WTC11 (cell line): ENCODE measurements at regions not wholly inside any gene's neighbourhood (a gene's known extent, or its start where the extent isn't known, plus 50 kb on each side); places are given as distances from the start of the nearest gene placed in this dataset.

Experiments used
- ATAC-seq: fragments of 200-7000 bp; cut with Tn5 transposase; 2 replicates; pipeline ENCODE4 v1.10.0; 2021; ENCODE audit warnings: mild to moderate bottlenecking, moderate library complexity
- CTCF ChIA-PET: fragments of 300-600 bp; sonication (Branson Sonifier 250); formaldehyde crosslinking; loops from one replicate; lab custom pipeline; 2021; ENCODE audit warnings: antibody characterized with exemption; lab: Charles Lee
- POLR2A ChIA-PET: fragments of 350-600 bp; sonication (Branson Sonifier 250); formaldehyde crosslinking; loops from one replicate; lab custom pipeline; 2021; ENCODE audit warnings: antibody characterized with exemption; lab: Charles Lee
- DNase-seq: peaks from one replicate; pipeline ENCODE4 v3.0.0; 2021; ENCODE audit warnings: low spot score
- H3K27ac Mint-ChIP-seq: 2 replicates; pipeline ENCODE4 v1.8.0; 2021; ENCODE audit warnings: mixed read lengths
- H3K27me3 Mint-ChIP-seq: 2 replicates; pipeline ENCODE4 v1.8.0; 2021; ENCODE audit warnings: low read depth, mild to moderate bottlenecking, moderate library complexity, mixed read lengths
- H3K36me3 Mint-ChIP-seq: 2 replicates; pipeline ENCODE4 v1.8.0; 2021; ENCODE audit warnings: mixed read lengths
- H3K4me1 Mint-ChIP-seq: 2 replicates; pipeline ENCODE4 v1.8.0; 2022; ENCODE audit warnings: mixed read lengths
- H3K4me3 Mint-ChIP-seq: 2 replicates; pipeline ENCODE4 v1.8.0; 2021; ENCODE audit warnings: mild to moderate bottlenecking, moderate library complexity, mixed read lengths
- H3K9me3 Mint-ChIP-seq: 2 replicates; pipeline ENCODE4 v1.8.0; 2021; ENCODE audit warnings: mixed read lengths
- CBFB ChIP-seq: sonication (generic); formaldehyde crosslinking; IDR thresholded peaks from 2 replicates; pipeline ENCODE4 v1.8.1; 2022; ENCODE audit warnings: mild to moderate bottlenecking, low read depth, missing genetic modification reagents
- CREB1 ChIP-seq: sonication (generic); formaldehyde crosslinking; IDR thresholded peaks from 2 replicates; pipeline ENCODE4 v1.8.0; 2023; ENCODE audit warnings: mild to moderate bottlenecking, missing genetic modification reagents
- ELF4 ChIP-seq: sonication (generic); formaldehyde crosslinking; IDR thresholded peaks from 2 replicates; pipeline ENCODE4 v1.8.1; 2022; ENCODE audit warnings: low read depth, mild to moderate bottlenecking, moderate library complexity, missing genetic modification reagents
- JAZF1 ChIP-seq: fragments of 250-450 bp; sonication (Bioruptor Pico); IDR thresholded peaks from 2 replicates; pipeline ENCODE4 v1.9.0; 2021; ENCODE audit warnings: moderate library complexity, mild to moderate bottlenecking, inconsistent platforms
- RELA ChIP-seq: sonication (generic); formaldehyde crosslinking; IDR thresholded peaks from 2 replicates; pipeline ENCODE4 v1.8.1; 2022; ENCODE audit warnings: missing genetic modification reagents, mild to moderate bottlenecking, borderline replicate concordance
- ZNF317 ChIP-seq: sonication (generic); formaldehyde crosslinking; IDR thresholded peaks from 2 replicates; pipeline ENCODE4 v1.8.1; 2023; ENCODE audit warnings: low read depth, mild to moderate bottlenecking, moderate library complexity, missing genetic modification reagents, borderline replicate concordance
- TF ChIP-seq, protein P1 (sequence below): fragments of 250-450 bp; sonication (Bioruptor Pico); IDR thresholded peaks from 2 replicates; pipeline ENCODE4 v2.1.2; 2022; ENCODE audit warnings: mild to moderate bottlenecking, moderate library complexity
- TF ChIP-seq, protein P2 (sequence below): sonication (generic); formaldehyde crosslinking; IDR thresholded peaks from 2 replicates; pipeline ENCODE4 v1.8.0; 2023; ENCODE audit warnings: mild to moderate bottlenecking, missing genetic modification reagents
- TF ChIP-seq, protein P3 (sequence below): sonication (generic); formaldehyde crosslinking; IDR thresholded peaks from 2 replicates; pipeline ENCODE4 v1.8.1; 2023; ENCODE audit warnings: mild to moderate bottlenecking, missing genetic modification reagents, moderate library complexity
- TF ChIP-seq, protein P4 (sequence below): sonication (generic); formaldehyde crosslinking; IDR thresholded peaks from 2 replicates; pipeline ENCODE4 v1.8.1; 2022; ENCODE audit warnings: low read depth, mild to moderate bottlenecking, moderate library complexity, missing genetic modification reagents, borderline replicate concordance
- TF ChIP-seq, protein P5 (sequence below): sonication (generic); formaldehyde crosslinking; IDR thresholded peaks from 2 replicates; pipeline ENCODE4 v1.8.1; 2022; ENCODE audit warnings: mild to moderate bottlenecking, moderate library complexity, missing genetic modification reagents
- TF ChIP-seq, protein P6 (sequence below): sonication (generic); formaldehyde crosslinking; IDR thresholded peaks from 2 replicates; pipeline ENCODE4 v1.8.0; 2022; ENCODE audit warnings: mild to moderate bottlenecking, missing genetic modification reagents
- TF ChIP-seq, protein P7 (sequence below): sonication (generic); formaldehyde crosslinking; conservative IDR thresholded peaks from 2 replicates; pipeline ENCODE4 v1.8.1; 2023; ENCODE audit warnings: mild to moderate bottlenecking, low read depth, missing genetic modification reagents, moderate library complexity
- TF ChIP-seq, protein P8 (sequence below): fragments of 250-450 bp; sonication (Bioruptor Pico); IDR thresholded peaks from 2 replicates; pipeline ENCODE4 v1.9.0; 2021; ENCODE audit warnings: mild to moderate bottlenecking
- TF ChIP-seq, protein P9 (sequence below): sonication (generic); formaldehyde crosslinking; IDR thresholded peaks from 2 replicates; pipeline ENCODE4 v1.8.1; 2023; ENCODE audit warnings: mild to moderate bottlenecking, moderate library complexity, missing genetic modification reagents

DNA sequence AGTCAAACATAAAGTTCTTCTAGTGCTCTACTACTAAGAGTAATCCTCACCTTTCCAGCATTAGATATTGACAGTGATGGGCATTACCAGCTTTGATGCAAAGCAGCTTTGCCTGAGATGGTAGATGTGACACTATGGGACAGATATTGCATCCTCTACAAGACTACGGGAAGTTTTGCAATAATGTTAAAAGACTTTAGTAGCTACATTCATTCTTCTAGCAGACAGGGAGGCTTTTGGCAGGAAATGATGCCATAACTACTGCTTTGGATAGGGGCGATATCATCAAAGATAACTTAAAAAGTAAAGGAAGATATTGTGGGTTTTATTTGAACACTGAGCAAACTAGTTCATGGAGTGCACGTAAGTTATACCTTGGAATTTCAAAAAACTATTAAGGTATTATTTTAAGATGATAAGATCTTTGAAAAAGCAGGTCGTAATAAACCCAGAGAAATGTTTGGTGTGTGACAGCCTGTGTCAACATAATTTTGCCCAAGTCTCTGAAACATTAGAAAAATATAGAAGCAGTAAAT, 368.3 kb upstream of the TMPRSS15 start (continued):
- TF ChIP-seq, protein P1, sequence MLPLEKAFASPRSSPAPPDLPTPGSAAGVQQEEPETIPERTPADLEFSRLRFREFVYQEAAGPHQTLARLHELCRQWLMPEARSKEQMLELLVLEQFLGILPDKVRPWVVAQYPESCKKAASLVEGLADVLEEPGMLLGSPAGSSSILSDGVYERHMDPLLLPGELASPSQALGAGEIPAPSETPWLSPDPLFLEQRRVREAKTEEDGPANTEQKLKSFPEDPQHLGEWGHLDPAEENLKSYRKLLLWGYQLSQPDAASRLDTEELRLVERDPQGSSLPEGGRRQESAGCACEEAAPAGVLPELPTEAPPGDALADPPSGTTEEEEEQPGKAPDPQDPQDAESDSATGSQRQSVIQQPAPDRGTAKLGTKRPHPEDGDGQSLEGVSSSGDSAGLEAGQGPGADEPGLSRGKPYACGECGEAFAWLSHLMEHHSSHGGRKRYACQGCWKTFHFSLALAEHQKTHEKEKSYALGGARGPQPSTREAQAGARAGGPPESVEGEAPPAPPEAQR (CRISPR knock-in tag) = no peak
- TF ChIP-seq, protein P2, sequence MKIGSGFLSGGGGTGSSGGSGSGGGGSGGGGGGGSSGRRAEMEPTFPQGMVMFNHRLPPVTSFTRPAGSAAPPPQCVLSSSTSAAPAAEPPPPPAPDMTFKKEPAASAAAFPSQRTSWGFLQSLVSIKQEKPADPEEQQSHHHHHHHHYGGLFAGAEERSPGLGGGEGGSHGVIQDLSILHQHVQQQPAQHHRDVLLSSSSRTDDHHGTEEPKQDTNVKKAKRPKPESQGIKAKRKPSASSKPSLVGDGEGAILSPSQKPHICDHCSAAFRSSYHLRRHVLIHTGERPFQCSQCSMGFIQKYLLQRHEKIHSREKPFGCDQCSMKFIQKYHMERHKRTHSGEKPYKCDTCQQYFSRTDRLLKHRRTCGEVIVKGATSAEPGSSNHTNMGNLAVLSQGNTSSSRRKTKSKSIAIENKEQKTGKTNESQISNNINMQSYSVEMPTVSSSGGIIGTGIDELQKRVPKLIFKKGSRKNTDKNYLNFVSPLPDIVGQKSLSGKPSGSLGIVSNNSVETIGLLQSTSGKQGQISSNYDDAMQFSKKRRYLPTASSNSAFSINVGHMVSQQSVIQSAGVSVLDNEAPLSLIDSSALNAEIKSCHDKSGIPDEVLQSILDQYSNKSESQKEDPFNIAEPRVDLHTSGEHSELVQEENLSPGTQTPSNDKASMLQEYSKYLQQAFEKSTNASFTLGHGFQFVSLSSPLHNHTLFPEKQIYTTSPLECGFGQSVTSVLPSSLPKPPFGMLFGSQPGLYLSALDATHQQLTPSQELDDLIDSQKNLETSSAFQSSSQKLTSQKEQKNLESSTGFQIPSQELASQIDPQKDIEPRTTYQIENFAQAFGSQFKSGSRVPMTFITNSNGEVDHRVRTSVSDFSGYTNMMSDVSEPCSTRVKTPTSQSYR (CRISPR knock-in tag) = no peak

DNA sequence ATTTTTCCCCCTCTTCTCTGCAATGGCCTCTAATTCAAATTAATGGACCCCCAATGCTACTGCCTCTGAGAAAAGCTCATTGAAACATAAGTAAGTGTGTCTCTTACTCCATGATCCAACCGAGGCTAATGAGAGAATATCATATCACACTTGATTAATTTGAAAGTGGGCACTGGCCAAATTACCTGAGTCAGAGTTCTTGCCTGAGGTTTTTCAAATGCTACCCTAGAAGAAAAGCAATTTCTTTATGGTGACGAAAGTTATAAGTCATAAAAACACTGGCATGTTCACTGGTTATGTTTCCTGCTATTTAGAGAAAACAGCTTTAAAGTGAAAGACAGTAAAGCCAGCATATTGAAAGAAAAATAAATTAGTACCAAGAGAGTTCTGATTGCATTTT, 368.8 kb upstream of the TMPRSS15 start:
- Mint-ChIP-seq H3K36me3 (no peaks in the 10 kb centered on the region), H3K4me1 (no peaks in the 10 kb centered on the region), H3K9me3 (no peaks in the 10 kb centered on the region), H3K27me3 (no peaks in the 10 kb centered on the region), H3K4me3 (no peak overlapping the region), H3K27ac (no peak overlapping the region)
- no peak for TF ChIP-seq CBFB (CRISPR knock-in tag)
- TF ChIP-seq JAZF1 (CRISPR knock-in tag) = no peak
- TF ChIP-seq, protein P3, sequence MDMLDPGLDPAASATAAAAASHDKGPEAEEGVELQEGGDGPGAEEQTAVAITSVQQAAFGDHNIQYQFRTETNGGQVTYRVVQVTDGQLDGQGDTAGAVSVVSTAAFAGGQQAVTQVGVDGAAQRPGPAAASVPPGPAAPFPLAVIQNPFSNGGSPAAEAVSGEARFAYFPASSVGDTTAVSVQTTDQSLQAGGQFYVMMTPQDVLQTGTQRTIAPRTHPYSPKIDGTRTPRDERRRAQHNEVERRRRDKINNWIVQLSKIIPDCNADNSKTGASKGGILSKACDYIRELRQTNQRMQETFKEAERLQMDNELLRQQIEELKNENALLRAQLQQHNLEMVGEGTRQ (CRISPR knock-in tag) = no peak
- no peak for TF ChIP-seq CREB1 (CRISPR knock-in tag)
- TF ChIP-seq ZNF317 (CRISPR knock-in tag) = no peak
- TF ChIP-seq, protein P4, sequence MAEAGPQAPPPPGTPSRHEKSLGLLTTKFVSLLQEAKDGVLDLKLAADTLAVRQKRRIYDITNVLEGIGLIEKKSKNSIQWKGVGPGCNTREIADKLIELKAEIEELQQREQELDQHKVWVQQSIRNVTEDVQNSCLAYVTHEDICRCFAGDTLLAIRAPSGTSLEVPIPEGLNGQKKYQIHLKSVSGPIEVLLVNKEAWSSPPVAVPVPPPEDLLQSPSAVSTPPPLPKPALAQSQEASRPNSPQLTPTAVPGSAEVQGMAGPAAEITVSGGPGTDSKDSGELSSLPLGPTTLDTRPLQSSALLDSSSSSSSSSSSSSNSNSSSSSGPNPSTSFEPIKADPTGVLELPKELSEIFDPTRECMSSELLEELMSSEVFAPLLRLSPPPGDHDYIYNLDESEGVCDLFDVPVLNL (CRISPR knock-in tag) = no peak
- TF ChIP-seq, protein P5, sequence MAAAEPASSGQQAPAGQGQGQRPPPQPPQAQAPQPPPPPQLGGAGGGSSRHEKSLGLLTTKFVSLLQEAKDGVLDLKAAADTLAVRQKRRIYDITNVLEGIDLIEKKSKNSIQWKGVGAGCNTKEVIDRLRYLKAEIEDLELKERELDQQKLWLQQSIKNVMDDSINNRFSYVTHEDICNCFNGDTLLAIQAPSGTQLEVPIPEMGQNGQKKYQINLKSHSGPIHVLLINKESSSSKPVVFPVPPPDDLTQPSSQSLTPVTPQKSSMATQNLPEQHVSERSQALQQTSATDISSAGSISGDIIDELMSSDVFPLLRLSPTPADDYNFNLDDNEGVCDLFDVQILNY (CRISPR knock-in tag) = no peak
- TF ChIP-seq, protein P2 (CRISPR knock-in tag) = no peak
- no peak for DNase-seq
- ChIA-PET CTCF (no interaction called here), POLR2A (no interaction called here)
- ATAC-seq = no peak

DNA sequence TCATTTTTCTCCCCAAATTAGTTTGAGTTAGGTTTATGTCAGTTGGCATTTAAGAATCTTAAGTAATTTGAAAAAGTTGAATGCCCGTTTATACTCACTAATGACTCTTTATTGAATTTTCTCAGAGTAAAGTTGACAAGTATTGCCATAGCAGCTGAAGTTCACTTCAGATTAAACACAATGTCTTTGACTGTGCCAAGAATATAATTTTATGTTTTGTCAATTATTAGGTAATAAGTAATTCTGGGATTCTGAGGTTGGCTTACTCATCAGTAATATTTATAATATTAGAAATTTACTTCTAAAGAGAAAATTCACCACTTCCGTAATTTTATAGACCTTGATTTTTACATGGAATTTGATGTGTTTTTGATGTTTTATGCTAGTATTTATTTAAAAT, 369.3 kb upstream of the TMPRSS15 start:
- no peak for DNase-seq
- no peak for ATAC-seq
- no peaks in the 10 kb centered on the region for H3K4me1 Mint-ChIP-seq
- ChIA-PET POLR2A (no interaction called here), CTCF (no interaction called here)
- no peak overlapping the region for H3K4me3 Mint-ChIP-seq
- no peaks in the 10 kb centered on the region for H3K9me3 Mint-ChIP-seq
- H3K36me3 Mint-ChIP-seq = no peaks in the 10 kb centered on the region
- H3K27ac Mint-ChIP-seq = no peak overlapping the region
- no peaks in the 10 kb centered on the region for H3K27me3 Mint-ChIP-seq
- TF ChIP-seq, protein P6, sequence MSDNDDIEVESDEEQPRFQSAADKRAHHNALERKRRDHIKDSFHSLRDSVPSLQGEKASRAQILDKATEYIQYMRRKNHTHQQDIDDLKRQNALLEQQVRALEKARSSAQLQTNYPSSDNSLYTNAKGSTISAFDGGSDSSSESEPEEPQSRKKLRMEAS (CRISPR knock-in tag) = no peak
- TF ChIP-seq, protein P7, sequence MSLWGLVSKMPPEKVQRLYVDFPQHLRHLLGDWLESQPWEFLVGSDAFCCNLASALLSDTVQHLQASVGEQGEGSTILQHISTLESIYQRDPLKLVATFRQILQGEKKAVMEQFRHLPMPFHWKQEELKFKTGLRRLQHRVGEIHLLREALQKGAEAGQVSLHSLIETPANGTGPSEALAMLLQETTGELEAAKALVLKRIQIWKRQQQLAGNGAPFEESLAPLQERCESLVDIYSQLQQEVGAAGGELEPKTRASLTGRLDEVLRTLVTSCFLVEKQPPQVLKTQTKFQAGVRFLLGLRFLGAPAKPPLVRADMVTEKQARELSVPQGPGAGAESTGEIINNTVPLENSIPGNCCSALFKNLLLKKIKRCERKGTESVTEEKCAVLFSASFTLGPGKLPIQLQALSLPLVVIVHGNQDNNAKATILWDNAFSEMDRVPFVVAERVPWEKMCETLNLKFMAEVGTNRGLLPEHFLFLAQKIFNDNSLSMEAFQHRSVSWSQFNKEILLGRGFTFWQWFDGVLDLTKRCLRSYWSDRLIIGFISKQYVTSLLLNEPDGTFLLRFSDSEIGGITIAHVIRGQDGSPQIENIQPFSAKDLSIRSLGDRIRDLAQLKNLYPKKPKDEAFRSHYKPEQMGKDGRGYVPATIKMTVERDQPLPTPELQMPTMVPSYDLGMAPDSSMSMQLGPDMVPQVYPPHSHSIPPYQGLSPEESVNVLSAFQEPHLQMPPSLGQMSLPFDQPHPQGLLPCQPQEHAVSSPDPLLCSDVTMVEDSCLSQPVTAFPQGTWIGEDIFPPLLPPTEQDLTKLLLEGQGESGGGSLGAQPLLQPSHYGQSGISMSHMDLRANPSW = no peak
- TF ChIP-seq, protein P8, sequence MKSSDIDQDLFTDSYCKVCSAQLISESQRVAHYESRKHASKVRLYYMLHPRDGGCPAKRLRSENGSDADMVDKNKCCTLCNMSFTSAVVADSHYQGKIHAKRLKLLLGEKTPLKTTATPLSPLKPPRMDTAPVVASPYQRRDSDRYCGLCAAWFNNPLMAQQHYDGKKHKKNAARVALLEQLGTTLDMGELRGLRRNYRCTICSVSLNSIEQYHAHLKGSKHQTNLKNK (CRISPR knock-in tag) = no peak
- TF ChIP-seq ELF4 (CRISPR knock-in tag) = no peak
- no peak for TF ChIP-seq RELA
- TF ChIP-seq, protein P9, sequence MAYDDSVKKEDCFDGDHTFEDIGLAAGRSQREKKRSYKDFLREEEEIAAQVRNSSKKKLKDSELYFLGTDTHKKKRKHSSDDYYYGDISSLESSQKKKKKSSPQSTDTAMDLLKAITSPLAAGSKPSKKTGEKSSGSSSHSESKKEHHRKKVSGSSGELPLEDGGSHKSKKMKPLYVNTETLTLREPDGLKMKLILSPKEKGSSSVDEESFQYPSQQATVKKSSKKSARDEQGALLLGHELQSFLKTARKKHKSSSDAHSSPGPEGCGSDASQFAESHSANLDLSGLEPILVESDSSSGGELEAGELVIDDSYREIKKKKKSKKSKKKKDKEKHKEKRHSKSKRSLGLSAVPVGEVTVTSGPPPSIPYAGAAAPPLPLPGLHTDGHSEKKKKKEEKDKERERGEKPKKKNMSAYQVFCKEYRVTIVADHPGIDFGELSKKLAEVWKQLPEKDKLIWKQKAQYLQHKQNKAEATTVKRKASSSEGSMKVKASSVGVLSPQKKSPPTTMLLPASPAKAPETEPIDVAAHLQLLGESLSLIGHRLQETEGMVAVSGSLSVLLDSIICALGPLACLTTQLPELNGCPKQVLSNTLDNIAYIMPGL (CRISPR knock-in tag) = no peak
